ENCODE measurements at regions not wholly inside any gene's neighbourhood (a gene's known extent, or its start where the extent isn't known, plus 50 kb on each side); places are given as distances from the start of the nearest gene placed in this dataset.

GRCh38 chr11:134710861-134711407 lies 298.9 kb upstream of the B3GAT1 start:
- DNase-seq (ENCODE audit: low spot score) (no peak), ATAC-seq (no peak)
- Mint-ChIP-seq H3K4me1 (no peaks in the 10 kb centered on the region), H3K27ac (no peak overlapping the region), H3K27me3 (ENCODE audit: low read depth) (no peaks in the 10 kb centered on the region), H3K36me3 (no peaks in the 10 kb centered on the region), H3K4me3 (no peak overlapping the region), H3K9me3 (no peaks in the 10 kb centered on the region)
- CTCF ChIA-PET, result interaction anchor here (1.3 kb wide), 1 partner anchor 15 kb away, joined by 4 read pairs; no protein-coding TSS in a partner anchor
- TF ChIP-seq, protein P1, sequence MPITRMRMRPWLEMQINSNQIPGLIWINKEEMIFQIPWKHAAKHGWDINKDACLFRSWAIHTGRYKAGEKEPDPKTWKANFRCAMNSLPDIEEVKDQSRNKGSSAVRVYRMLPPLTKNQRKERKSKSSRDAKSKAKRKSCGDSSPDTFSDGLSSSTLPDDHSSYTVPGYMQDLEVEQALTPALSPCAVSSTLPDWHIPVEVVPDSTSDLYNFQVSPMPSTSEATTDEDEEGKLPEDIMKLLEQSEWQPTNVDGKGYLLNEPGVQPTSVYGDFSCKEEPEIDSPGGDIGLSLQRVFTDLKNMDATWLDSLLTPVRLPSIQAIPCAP (CRISPR knock-in tag; IDR thresholded peaks at IDR 0.05), result no peak
- TF ChIP-seq NR3C1 (CRISPR knock-in tag; conservative IDR thresholded peaks at IDR 0.05; ENCODE audit: low read depth) (no peak), MXD4 (CRISPR knock-in tag; IDR thresholded peaks at IDR 0.05; ENCODE audit: borderline replicate concordance) (no peak), NFYB (CRISPR knock-in tag; conservative IDR thresholded peaks at IDR 0.05; ENCODE audit: low read depth) (no peak), ZNF671 (CRISPR knock-in tag; IDR thresholded peaks at IDR 0.05) (no peak), ZNF281 (CRISPR knock-in tag; IDR thresholded peaks at IDR 0.05) (no peak), AR (CRISPR knock-in tag; IDR thresholded peaks at IDR 0.05) (no peak), ZNF423 (CRISPR knock-in tag; IDR thresholded peaks at IDR 0.05) (no peak), GRHL2 (CRISPR knock-in tag; IDR thresholded peaks at IDR 0.05; ENCODE audit: insufficient replicate concordance, severe bottlenecking) (no peak)
- TF ChIP-seq, protein P2, sequence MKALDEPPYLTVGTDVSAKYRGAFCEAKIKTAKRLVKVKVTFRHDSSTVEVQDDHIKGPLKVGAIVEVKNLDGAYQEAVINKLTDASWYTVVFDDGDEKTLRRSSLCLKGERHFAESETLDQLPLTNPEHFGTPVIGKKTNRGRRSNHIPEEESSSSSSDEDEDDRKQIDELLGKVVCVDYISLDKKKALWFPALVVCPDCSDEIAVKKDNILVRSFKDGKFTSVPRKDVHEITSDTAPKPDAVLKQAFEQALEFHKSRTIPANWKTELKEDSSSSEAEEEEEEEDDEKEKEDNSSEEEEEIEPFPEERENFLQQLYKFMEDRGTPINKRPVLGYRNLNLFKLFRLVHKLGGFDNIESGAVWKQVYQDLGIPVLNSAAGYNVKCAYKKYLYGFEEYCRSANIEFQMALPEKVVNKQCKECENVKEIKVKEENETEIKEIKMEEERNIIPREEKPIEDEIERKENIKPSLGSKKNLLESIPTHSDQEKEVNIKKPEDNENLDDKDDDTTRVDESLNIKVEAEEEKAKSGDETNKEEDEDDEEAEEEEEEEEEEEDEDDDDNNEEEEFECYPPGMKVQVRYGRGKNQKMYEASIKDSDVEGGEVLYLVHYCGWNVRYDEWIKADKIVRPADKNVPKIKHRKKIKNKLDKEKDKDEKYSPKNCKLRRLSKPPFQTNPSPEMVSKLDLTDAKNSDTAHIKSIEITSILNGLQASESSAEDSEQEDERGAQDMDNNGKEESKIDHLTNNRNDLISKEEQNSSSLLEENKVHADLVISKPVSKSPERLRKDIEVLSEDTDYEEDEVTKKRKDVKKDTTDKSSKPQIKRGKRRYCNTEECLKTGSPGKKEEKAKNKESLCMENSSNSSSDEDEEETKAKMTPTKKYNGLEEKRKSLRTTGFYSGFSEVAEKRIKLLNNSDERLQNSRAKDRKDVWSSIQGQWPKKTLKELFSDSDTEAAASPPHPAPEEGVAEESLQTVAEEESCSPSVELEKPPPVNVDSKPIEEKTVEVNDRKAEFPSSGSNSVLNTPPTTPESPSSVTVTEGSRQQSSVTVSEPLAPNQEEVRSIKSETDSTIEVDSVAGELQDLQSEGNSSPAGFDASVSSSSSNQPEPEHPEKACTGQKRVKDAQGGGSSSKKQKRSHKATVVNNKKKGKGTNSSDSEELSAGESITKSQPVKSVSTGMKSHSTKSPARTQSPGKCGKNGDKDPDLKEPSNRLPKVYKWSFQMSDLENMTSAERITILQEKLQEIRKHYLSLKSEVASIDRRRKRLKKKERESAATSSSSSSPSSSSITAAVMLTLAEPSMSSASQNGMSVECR (CRISPR knock-in tag; IDR thresholded peaks at IDR 0.05; ENCODE audit: borderline replicate concordance), result no peak
- TF ChIP-seq, protein P3, sequence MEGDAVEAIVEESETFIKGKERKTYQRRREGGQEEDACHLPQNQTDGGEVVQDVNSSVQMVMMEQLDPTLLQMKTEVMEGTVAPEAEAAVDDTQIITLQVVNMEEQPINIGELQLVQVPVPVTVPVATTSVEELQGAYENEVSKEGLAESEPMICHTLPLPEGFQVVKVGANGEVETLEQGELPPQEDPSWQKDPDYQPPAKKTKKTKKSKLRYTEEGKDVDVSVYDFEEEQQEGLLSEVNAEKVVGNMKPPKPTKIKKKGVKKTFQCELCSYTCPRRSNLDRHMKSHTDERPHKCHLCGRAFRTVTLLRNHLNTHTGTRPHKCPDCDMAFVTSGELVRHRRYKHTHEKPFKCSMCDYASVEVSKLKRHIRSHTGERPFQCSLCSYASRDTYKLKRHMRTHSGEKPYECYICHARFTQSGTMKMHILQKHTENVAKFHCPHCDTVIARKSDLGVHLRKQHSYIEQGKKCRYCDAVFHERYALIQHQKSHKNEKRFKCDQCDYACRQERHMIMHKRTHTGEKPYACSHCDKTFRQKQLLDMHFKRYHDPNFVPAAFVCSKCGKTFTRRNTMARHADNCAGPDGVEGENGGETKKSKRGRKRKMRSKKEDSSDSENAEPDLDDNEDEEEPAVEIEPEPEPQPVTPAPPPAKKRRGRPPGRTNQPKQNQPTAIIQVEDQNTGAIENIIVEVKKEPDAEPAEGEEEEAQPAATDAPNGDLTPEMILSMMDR (IDR thresholded peaks at IDR 0.05), result no peak
- TF ChIP-seq, protein P4, sequence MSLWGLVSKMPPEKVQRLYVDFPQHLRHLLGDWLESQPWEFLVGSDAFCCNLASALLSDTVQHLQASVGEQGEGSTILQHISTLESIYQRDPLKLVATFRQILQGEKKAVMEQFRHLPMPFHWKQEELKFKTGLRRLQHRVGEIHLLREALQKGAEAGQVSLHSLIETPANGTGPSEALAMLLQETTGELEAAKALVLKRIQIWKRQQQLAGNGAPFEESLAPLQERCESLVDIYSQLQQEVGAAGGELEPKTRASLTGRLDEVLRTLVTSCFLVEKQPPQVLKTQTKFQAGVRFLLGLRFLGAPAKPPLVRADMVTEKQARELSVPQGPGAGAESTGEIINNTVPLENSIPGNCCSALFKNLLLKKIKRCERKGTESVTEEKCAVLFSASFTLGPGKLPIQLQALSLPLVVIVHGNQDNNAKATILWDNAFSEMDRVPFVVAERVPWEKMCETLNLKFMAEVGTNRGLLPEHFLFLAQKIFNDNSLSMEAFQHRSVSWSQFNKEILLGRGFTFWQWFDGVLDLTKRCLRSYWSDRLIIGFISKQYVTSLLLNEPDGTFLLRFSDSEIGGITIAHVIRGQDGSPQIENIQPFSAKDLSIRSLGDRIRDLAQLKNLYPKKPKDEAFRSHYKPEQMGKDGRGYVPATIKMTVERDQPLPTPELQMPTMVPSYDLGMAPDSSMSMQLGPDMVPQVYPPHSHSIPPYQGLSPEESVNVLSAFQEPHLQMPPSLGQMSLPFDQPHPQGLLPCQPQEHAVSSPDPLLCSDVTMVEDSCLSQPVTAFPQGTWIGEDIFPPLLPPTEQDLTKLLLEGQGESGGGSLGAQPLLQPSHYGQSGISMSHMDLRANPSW (CRISPR knock-in tag; conservative IDR thresholded peaks at IDR 0.05; ENCODE audit: low read depth), result no peak
- TF ChIP-seq, protein P5, sequence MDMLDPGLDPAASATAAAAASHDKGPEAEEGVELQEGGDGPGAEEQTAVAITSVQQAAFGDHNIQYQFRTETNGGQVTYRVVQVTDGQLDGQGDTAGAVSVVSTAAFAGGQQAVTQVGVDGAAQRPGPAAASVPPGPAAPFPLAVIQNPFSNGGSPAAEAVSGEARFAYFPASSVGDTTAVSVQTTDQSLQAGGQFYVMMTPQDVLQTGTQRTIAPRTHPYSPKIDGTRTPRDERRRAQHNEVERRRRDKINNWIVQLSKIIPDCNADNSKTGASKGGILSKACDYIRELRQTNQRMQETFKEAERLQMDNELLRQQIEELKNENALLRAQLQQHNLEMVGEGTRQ (CRISPR knock-in tag; IDR thresholded peaks at IDR 0.05), result no peak
- TF ChIP-seq, protein P6, sequence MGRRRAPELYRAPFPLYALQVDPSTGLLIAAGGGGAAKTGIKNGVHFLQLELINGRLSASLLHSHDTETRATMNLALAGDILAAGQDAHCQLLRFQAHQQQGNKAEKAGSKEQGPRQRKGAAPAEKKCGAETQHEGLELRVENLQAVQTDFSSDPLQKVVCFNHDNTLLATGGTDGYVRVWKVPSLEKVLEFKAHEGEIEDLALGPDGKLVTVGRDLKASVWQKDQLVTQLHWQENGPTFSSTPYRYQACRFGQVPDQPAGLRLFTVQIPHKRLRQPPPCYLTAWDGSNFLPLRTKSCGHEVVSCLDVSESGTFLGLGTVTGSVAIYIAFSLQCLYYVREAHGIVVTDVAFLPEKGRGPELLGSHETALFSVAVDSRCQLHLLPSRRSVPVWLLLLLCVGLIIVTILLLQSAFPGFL (CRISPR knock-in tag; IDR thresholded peaks at IDR 0.05; ENCODE audit: borderline replicate concordance), result no peak
- POLR2A ChIA-PET, result no interaction called here

All from WTC11 (cell line).